BJ (cell line): ENCODE measurements at regions not wholly inside any gene's neighbourhood (a gene's known extent, or its start where the extent isn't known, plus 50 kb on each side); places are given as distances from the start of the nearest gene placed in this dataset.
"Not testable (repeated sequence)": the region's sequence is repeated elsewhere in the genome, so short reads cannot be mapped to it uniquely, and the experiment has no call there.

ENCODE experiments used
- CTCF ChIA-PET: fragments of 350-600 bp; formaldehyde crosslinking; extraction: SDS; loops from one replicate; lab custom pipeline; 2021; ENCODE audit warnings: antibody characterized with exemption, inconsistent platforms; lab: Yijun Ruan, JAX
- POLR2A ChIA-PET: fragments of 300-600 bp; sonication (Branson Sonifier 250); formaldehyde crosslinking; extraction: SDS; loops from one replicate; lab custom pipeline; 2021; ENCODE audit warnings: antibody characterized with exemption; lab: Charles Lee
- DNase-seq: peaks from one replicate; pipeline ENCODE4 v3.0.0-alpha.2; 2011; ENCODE audit warnings: low read depth
- H3K27me3 ChIP-seq: 2 replicates; pipeline ENCODE4 v1.6.0; 2011; ENCODE audit warnings: low read length; ENCODE audit not compliant: control insufficient read depth, insufficient read depth
- H3K36me3 ChIP-seq: 2 replicates; pipeline ENCODE4 v1.5.1; 2011; ENCODE audit warnings: low read length; ENCODE audit not compliant: control insufficient read depth, insufficient read depth
- H3K4me3 ChIP-seq: 2 replicates; pipeline ENCODE4 v1.5.1; 2011; ENCODE audit warnings: low read depth, mild to moderate bottlenecking, control low read depth, low read length
- TF ChIP-seq, protein P1 (sequence below): IDR thresholded peaks from 2 replicates; pipeline ENCODE4 v1.5.1; 2011; ENCODE audit warnings: low read depth, mild to moderate bottlenecking, control low read depth, inconsistent platforms, low read length, moderate library complexity; ENCODE audit not compliant: insufficient read depth

- Histone ChIP-seq H3K4me3 (no peak overlapping the region), H3K27me3 (peaks cover 2% of the 10 kb centered on the region; the same call in 1 of the 2 replicates), H3K36me3 (no peaks in the 10 kb centered on the region)
- POLR2A ChIA-PET = no interaction called here
- CTCF ChIA-PET = no interaction called here
- no peak for DNase-seq
- TF ChIP-seq, protein P1, sequence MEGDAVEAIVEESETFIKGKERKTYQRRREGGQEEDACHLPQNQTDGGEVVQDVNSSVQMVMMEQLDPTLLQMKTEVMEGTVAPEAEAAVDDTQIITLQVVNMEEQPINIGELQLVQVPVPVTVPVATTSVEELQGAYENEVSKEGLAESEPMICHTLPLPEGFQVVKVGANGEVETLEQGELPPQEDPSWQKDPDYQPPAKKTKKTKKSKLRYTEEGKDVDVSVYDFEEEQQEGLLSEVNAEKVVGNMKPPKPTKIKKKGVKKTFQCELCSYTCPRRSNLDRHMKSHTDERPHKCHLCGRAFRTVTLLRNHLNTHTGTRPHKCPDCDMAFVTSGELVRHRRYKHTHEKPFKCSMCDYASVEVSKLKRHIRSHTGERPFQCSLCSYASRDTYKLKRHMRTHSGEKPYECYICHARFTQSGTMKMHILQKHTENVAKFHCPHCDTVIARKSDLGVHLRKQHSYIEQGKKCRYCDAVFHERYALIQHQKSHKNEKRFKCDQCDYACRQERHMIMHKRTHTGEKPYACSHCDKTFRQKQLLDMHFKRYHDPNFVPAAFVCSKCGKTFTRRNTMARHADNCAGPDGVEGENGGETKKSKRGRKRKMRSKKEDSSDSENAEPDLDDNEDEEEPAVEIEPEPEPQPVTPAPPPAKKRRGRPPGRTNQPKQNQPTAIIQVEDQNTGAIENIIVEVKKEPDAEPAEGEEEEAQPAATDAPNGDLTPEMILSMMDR = no peak
Measured at GRCh38 chr5:62090953-62091352, 215.1 kb upstream of the KIF2A start.

DNA sequence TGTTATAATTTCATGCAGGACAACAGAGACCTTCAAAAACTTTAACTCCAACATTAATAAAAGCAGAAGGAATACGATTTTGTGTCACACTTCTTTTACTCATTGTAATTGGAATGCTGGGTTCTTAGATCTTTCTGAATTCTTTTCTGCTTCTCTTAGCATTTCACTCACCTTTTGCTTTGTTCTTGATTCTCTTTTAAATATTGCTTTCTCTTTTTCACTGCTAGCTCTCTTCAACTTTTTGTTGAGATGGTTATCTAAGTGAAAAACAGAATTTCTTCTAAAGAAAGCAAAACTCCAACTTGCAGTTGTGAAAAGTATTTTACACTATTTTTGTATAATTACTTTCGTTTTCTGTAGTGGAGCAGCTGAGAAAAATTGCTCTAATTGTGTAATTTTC lies 212.6 kb upstream of the KIF2A start:
- no peak for DNase-seq
- ChIA-PET POLR2A (no interaction called here), CTCF (no interaction called here)
- Histone ChIP-seq H3K4me3 (no peak overlapping the region), H3K36me3 (no peaks in the 10 kb centered on the region), H3K27me3 (peaks cover 2% of the 10 kb centered on the region; the same call in 1 of the 2 replicates)
- TF ChIP-seq, protein P1 = no peak

GRCh38 chr5:62093976-62094375 lies 212.0 kb upstream of the KIF2A start:
- ChIA-PET POLR2A (no interaction called here), CTCF (no interaction called here)
- no peak for DNase-seq
- Histone ChIP-seq H3K36me3 (no peaks in the 10 kb centered on the region), H3K27me3 (peaks cover 2% of the 10 kb centered on the region; the same call in 1 of the 2 replicates), H3K4me3 (no peak overlapping the region)
- TF ChIP-seq, protein P1 = no peak

DNA sequence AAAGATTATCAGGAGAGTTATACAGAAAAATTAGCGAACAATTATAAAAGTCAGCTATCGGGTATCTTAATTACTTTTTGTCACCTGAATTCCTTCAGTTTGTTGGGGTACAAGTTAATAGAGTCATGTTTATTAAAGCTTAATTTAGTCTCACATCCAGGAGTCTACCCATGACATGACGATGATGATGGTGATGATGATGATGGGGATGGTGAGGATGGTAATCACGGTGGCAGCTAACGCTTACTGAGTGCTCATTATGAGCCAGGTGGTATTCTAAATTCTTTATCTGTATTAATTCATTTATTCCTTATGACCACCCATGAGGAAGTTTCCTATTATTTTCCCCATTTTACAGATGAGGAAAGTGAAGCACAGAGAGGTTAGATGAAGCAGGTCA lies 208.6 kb upstream of the KIF2A start:
- Histone ChIP-seq H3K36me3 (no peaks in the 10 kb centered on the region), H3K27me3 (peaks cover 2% of the 10 kb centered on the region; the same call in 1 of the 2 replicates), H3K4me3 (no peak overlapping the region)
- DNase-seq = no peak
- POLR2A ChIA-PET = no interaction called here
- CTCF ChIA-PET = no interaction called here
- TF ChIP-seq, protein P1 = no peak

DNA sequence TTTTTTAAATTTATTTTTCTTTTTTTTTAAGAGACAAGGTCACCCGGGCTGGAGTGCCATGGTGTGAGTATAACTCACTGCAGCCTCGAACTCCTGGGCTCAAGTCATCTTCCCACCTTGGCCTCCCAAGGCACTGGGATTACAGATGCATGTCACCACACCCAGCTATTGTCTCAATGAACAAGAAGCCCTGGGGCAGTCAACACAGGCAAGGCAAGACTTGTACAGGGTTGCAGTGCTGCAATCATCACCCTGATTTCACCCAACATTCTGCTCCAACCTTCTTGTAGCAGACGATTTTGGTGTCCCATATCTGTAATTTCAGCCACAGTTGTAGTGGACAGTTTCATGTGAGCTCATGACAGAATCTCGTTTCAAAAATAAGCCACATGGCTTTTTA lies 205.8 kb upstream of the KIF2A start:
- Histone ChIP-seq H3K27me3 (no peaks in the 10 kb centered on the region), H3K36me3 (no peaks in the 10 kb centered on the region), H3K4me3 (no peak overlapping the region)
- DNase-seq = no peak
- ChIA-PET POLR2A (no interaction called here), CTCF (no interaction called here)
- TF ChIP-seq, protein P1 = no peak

DNA sequence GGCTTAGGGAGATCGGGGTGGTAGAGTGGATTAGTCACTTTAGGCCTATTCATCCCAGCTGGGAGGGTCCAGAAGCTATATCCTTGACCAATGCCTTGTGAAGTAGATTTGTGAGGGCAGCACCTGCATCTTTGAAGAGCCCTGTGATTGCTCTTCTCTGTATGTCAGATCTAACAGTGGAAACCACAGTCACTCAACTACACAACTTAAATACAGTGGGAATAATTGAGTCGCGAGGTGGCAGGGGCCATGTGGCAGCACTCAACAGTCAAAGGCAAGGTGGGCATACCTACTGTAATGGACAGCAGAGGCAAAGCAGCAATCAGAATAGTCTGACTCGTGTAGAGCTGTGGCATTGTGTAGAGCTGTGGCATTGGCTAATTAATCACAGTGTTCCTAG lies 202.1 kb upstream of the KIF2A start:
- H3K27me3 ChIP-seq, H3K36me3 ChIP-seq, CTCF ChIA-PET, POLR2A ChIA-PET, H3K4me3 ChIP-seq, DNase-seq: not testable (repeated sequence)
